K562 (cell line): ENCODE measurements at regions not wholly inside any gene's neighbourhood (a gene's known extent, or its start where the extent isn't known, plus 50 kb on each side); places are given as distances from the start of the nearest gene placed in this dataset.

Source experiments
- CBX1 ChIP-seq: sonication (generic); IDR thresholded peaks from 2 replicates; pipeline ENCODE4 v1.6.1; 2016; ENCODE audit warnings: antibody characterized with exemption, low read depth, mild to moderate bottlenecking
- EP400 ChIP-seq: fragments of 450-650 bp; IDR thresholded peaks from 2 replicates; pipeline ENCODE4 v1.6.1; 2017; ENCODE audit warnings: antibody characterized with exemption, mild to moderate bottlenecking, moderate library complexity
- MAFK ChIP-seq: IDR thresholded peaks from 2 replicates; pipeline ENCODE4 v1.6.1; 2011; ENCODE audit warnings: low read length, improper control_type of control experiment
- MEF2A ChIP-seq: IDR thresholded peaks from 2 replicates; pipeline ENCODE4 v1.6.1; 2011; ENCODE audit warnings: low read depth, mild to moderate bottlenecking, low read length, moderate library complexity; ENCODE audit not compliant: control insufficient read depth
- NFE2 ChIP-seq: IDR thresholded peaks from 2 replicates; pipeline ENCODE4 v1.6.1; 2014; ENCODE audit warnings: antibody characterized with exemption, low read depth
- TEAD4 ChIP-seq, 2 experiments: sonication (generic) in 1 of 2; formaldehyde crosslinking in 1 of 2; IDR thresholded peaks; 2 replicates each; pipeline versions ENCODE4 v1.6.1 to v1.8.0; 2012 to 2022; ENCODE audit warnings: borderline replicate concordance in 1 of 2, inconsistent platforms in 1 of 2, low read length in 1 of 2, mild to moderate bottlenecking in 1 of 2, missing genetic modification reagents in 1 of 2
- ZNF695 ChIP-seq: fragments of 450-650 bp; formaldehyde crosslinking; IDR thresholded peaks from 2 replicates; pipeline ENCODE4 v1.4.0; 2020; ENCODE audit warnings: mild to moderate bottlenecking, moderate library complexity
- TF ChIP-seq, protein P1 (sequence below): IDR thresholded peaks from 2 replicates; pipeline ENCODE4 v1.6.1; 2014; ENCODE audit warnings: antibody characterized with exemption
- TF ChIP-seq, protein P2 (sequence below): sonication (generic); formaldehyde crosslinking; IDR thresholded peaks from 2 replicates; pipeline ENCODE4 v1.9.0; 2022; ENCODE audit warnings: mild to moderate bottlenecking, missing genetic modification reagents
- TF ChIP-seq, protein P3 (sequence below), 3 experiments: IDR thresholded peaks in 2 of 3; conservative IDR thresholded peaks in 1 of 3; 2 replicates each; pipeline ENCODE4 v1.5.1; 2011 to 2012; ENCODE audit warnings: low read length in 3 of 3, mild to moderate bottlenecking in 3 of 3, control low read depth in 2 of 3, improper control_type of control experiment in 1 of 3, inconsistent platforms in 1 of 3, low read depth in 1 of 3, mixed read lengths in 1 of 3, moderate library complexity in 1 of 3; ENCODE audit not compliant: insufficient read depth in 2 of 3
- TF ChIP-seq, protein P4 (sequence below): fragments of 250-450 bp; sonication (Bioruptor Pico); IDR thresholded peaks from 2 replicates; pipeline ENCODE4 v1.5.0; 2020; ENCODE audit warnings: mild to moderate bottlenecking, borderline replicate concordance

DNA sequence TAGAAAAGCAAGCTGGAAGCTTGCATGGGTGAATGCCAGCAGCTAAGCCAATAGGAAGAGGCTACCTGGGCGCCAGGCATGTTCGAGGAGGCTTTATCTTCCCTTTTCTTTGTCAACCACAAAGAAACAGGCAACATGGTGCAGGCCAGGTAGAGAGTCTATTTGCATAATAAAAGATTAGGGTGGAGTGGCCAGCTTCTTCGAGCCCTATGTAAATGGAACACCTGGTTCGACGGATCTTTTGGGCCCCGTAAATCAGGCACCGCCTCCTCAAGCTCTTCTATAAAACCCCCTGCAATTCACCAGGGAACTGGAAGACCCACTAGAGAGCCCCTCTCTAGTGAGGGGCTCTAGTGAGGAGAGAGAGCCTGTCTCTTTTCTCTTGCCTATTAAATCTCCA lies 1106.2 kb upstream of the CELF2 start:
- TF ChIP-seq NFE2 = no peak
- no peak for TF ChIP-seq EP400
- TF ChIP-seq ZNF695 (CRISPR knock-in tag) = no peak
- TF ChIP-seq, protein P1, sequence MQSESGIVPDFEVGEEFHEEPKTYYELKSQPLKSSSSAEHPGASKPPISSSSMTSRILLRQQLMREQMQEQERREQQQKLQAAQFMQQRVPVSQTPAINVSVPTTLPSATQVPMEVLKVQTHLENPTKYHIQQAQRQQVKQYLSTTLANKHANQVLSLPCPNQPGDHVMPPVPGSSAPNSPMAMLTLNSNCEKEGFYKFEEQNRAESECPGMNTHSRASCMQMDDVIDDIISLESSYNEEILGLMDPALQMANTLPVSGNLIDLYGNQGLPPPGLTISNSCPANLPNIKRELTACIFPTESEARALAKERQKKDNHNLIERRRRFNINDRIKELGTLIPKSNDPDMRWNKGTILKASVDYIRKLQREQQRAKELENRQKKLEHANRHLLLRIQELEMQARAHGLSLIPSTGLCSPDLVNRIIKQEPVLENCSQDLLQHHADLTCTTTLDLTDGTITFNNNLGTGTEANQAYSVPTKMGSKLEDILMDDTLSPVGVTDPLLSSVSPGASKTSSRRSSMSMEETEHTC = no peak
- TF ChIP-seq, protein P2, sequence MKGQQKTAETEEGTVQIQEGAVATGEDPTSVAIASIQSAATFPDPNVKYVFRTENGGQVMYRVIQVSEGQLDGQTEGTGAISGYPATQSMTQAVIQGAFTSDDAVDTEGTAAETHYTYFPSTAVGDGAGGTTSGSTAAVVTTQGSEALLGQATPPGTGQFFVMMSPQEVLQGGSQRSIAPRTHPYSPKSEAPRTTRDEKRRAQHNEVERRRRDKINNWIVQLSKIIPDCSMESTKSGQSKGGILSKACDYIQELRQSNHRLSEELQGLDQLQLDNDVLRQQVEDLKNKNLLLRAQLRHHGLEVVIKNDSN (CRISPR knock-in tag) = no peak
- no peak for TF ChIP-seq CBX1
- TF ChIP-seq, protein P3, sequence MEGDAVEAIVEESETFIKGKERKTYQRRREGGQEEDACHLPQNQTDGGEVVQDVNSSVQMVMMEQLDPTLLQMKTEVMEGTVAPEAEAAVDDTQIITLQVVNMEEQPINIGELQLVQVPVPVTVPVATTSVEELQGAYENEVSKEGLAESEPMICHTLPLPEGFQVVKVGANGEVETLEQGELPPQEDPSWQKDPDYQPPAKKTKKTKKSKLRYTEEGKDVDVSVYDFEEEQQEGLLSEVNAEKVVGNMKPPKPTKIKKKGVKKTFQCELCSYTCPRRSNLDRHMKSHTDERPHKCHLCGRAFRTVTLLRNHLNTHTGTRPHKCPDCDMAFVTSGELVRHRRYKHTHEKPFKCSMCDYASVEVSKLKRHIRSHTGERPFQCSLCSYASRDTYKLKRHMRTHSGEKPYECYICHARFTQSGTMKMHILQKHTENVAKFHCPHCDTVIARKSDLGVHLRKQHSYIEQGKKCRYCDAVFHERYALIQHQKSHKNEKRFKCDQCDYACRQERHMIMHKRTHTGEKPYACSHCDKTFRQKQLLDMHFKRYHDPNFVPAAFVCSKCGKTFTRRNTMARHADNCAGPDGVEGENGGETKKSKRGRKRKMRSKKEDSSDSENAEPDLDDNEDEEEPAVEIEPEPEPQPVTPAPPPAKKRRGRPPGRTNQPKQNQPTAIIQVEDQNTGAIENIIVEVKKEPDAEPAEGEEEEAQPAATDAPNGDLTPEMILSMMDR (IDR thresholded peaks at IDR 0.05 in 2 of 3, conservative IDR thresholded peaks at IDR 0.05 in 1 of 3; ENCODE audit: insufficient read depth in 2 of 3, low read depth in 1 of 3, low read length in 3 of 3) = no peak
- TF ChIP-seq MAFK = no peak
- TF ChIP-seq TEAD4 (IDR thresholded peaks at IDR 0.05; ENCODE audit: low read length) = no peak
- TF ChIP-seq TEAD4 (CRISPR knock-in tag; IDR thresholded peaks at IDR 0.05; ENCODE audit: borderline replicate concordance) = no peak
- TF ChIP-seq, protein P4, sequence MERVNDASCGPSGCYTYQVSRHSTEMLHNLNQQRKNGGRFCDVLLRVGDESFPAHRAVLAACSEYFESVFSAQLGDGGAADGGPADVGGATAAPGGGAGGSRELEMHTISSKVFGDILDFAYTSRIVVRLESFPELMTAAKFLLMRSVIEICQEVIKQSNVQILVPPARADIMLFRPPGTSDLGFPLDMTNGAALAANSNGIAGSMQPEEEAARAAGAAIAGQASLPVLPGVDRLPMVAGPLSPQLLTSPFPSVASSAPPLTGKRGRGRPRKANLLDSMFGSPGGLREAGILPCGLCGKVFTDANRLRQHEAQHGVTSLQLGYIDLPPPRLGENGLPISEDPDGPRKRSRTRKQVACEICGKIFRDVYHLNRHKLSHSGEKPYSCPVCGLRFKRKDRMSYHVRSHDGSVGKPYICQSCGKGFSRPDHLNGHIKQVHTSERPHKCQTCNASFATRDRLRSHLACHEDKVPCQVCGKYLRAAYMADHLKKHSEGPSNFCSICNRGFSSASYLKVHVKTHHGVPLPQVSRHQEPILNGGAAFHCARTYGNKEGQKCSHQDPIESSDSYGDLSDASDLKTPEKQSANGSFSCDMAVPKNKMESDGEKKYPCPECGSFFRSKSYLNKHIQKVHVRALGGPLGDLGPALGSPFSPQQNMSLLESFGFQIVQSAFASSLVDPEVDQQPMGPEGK (CRISPR knock-in tag) = no peak
- no peak for TF ChIP-seq MEF2A
